ENCODE measurements at regions not wholly inside any gene's neighbourhood (a gene's known extent, or its start where the extent isn't known, plus 50 kb on each side); places are given as distances from the start of the nearest gene placed in this dataset.
"Not testable (repeated sequence)": the region's sequence is repeated elsewhere in the genome, so short reads cannot be mapped to it uniquely, and the experiment has no call there.

DNA sequence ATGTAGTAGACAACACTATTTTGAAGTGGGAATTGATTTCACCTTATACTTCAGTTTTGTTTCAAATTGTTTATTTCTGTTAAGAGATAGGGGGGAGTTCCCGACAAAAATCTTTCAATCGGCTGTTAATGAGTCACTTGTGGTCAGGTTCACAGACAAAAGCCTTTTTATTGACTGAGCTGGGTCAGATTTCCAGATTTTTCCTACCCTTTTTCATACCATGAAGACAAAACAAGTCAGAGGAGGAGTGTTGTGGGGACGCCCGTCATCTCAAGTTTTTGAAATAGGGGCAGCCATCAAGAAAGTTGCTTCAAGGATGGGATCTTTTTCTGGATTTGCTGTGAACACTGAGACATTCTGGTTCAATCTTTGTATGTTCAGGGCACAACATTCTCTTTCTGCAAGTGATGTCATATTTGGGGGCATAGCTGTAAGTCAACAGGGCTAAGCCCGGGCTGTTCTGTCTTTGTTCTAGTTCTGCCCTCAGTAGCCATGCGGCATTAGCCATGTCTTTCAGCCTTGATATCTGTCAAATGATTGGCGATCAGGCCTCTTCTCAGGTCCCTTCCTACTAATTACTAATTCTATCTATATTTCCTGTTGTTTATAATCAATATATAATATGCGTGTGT lies 496.0 kb upstream of the MARCKS start:
- no peak for FAIRE-seq

DNA sequence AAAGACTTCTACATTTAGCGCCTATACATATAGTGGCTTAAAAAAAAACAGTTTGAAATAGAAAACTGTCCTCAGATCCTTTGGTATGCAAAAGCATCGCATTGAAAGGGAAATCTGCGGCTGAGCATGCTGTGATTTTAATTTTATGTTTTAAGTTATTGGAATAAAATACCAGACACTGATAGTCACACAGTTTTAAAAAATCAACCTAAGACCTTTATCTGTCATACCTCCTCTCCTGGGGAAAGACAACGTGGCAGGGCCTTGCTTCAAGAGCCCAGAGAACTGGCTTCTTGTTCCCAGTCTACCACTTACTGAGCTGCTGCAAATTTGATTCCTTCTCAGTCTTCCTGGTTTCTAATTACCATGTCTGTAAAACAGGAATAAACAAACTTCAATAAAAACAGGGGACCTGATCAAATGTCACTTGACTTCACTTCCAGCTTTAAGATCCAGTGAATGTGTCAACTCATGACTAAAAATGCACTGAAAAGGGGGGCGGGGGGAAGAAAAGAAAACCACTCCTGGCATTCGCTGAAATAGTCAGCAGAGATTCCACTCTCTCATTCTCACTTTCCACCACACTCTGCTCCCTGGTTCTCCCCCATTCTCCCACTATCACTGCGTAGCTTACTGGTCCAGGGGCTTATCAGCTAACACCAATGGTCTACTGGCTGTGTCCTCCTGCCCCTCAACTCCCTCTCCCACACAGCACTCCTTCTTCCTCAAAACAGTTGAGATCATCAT lies 494.7 kb upstream of the MARCKS start:
- no peak for FAIRE-seq

DNA sequence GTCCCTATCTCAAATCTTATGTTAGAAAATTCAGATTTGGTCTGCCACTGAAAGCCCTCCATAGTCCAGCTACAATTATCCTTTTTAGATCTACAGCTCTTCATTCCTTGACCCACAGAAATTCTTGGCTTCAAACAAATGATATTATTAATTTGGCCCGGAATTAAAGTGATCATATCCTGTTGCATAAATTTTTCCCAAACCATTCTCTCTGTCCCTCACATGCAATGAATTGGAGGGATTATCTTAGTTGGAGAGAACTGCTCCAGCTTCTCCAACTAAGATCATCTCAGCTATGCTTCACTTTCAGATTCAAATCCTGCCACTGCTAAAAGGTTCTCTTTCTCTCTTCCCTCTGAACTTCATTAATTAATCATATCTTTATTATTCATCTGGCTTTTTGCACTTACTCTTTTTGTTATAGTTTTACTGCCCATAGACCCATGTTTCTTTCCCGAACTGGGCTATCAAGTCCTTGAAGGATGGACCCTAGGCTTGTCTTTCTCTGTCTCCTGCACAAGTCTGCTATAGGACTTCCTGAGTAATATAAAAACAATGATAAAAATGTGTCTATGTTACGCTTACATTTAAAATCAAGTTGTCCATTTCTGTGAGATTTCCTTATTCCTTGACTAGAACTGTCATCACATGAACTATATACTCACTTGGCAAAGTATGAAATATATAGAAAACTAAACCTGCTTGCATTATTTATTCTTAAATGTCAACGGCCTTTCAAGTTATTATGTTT lies 493.9 kb upstream of the MARCKS start:
- FAIRE-seq = no peak

DNA sequence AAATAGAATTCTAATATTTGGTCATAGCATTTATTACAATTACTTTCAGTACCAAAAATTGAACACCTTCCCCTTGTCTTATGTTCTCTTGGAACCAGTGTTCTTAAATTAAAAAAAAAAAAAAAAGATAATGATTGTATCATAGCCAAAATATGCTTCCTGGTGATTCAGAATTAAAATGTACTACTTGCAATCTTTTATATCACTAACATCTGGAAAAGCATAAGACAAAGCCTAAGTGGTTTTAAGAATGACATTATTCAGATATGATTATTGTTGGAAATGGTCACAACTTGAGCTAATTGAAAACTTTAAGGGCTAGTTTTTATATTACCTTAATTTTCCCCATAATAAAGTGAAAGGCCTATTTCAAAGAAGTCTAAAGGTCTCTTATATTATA lies 493.3 kb upstream of the MARCKS start:
- FAIRE-seq = no peak

DNA sequence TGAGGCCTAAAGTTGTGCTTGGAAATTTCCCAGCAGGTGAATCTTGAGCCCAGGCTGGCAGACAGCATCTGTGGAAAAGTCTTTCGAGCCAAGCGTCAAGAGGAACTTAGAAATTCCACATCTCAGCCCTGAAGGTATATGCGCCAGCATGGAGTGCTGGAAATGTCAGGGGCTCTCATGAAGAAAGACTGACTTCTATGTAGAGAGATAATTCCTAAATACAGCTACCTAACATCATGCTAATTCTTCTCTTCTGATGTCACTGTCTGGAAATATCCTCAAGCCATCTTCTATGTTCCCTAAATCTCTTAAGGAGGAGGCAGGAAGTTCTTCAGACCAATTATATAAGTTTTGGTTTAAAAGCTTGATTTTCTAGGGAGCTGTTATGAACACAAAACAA lies 492.4 kb upstream of the MARCKS start:
- FAIRE-seq = no peak

DNA sequence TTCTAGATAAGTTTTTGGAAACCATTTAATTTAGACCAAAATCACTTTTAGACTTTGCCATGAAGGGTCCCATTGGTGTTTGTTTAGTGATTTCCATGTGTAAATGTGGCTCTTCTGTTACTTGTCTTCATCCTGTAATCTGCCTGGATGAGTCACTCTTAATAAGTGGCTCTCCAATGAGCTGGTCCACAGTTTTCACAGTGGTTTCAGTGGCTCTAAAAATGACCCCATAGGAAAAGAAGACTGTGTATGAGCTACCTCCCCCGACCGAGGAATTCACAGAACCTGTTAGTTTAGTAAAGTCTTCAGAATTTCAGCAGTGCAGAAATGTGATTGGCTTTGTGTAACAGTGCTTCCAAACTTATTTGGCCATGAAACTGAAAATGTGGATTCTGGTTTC lies 492.0 kb upstream of the MARCKS start:
- no peak for FAIRE-seq

DNA sequence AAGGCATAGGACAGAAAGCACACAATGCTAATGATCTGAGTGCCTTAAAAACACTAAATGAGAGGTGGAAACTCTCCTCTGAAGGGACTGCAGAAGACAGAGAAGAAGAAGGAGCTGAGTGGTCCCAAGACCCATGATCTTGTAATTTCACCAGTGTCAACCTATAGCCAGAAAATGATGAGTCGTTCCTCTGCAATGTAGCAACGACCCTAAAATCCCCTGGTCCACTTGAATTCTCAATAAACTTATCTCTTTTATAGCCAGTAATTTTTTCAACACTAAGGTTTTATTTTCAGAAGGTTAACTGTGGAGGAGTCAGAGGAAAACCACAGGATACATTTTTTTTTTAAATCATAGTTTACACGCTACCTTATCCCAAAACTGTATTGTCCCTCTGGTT lies 490.6 kb upstream of the MARCKS start:
- no peak for FAIRE-seq

DNA sequence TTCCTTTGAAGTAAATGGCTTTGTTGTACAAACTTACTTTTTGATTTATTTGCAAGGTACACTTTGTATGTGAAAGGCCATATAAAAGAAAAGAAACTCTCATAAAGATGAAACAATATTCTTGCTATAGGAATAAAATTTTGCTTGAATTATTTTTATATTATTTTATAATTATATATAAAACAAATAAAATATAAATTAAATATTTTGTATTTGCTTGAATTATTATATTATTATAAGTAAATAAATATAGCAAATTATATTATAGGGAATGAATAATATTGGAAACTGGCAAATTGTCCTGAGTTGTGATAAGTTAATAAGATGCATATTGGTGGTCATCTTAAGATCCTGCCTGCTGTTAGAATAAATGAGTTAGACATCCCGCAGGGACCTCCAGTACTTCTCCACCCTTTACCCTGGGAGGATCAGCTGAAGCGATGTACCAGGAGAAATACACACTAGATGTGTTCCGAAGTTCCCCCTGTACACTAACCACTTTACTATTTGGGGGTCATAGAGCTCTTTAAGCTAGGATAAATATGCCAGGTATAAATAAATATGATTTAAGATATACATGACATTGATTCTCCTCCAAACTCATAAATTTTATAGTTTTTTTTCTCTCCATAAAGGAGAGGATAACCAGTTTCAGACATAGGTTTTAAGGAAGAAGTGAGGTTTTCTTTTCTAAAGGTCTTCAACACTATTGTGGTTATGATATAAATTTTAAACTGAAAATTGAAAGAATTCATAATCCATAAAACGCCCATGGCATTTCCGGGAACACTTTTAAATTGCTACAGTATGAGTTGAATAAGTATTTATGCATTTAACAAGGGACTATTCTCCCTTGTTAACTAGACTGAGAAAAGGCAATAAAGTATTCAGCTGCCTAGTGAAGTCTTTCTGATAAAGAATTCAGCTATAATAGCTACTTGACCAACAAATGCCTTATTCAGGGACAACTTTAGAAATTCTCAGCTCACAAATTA lies 486.3 kb upstream of the MARCKS start:
- FAIRE-seq = peak; percentile 70

DNA sequence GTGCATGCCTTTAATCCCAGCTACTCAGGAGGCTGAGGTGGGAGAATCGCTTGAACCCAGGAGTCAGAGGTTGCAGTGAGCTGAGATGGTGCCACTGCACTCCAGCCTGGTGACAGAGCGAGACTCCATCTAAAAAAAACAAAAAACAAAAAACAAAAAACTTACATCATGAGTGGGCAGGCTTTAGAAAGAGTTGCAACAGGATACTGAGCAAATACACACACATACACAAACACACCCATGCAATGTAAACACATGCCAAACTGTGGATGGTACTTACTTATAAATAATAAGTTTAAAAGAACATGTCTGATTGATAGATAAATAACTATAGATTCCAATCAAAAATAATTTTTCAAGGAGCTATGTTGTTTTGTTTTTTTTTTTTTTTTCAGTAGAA lies 481.7 kb upstream of the MARCKS start:
- FAIRE-seq = not testable (repeated sequence)

DNA sequence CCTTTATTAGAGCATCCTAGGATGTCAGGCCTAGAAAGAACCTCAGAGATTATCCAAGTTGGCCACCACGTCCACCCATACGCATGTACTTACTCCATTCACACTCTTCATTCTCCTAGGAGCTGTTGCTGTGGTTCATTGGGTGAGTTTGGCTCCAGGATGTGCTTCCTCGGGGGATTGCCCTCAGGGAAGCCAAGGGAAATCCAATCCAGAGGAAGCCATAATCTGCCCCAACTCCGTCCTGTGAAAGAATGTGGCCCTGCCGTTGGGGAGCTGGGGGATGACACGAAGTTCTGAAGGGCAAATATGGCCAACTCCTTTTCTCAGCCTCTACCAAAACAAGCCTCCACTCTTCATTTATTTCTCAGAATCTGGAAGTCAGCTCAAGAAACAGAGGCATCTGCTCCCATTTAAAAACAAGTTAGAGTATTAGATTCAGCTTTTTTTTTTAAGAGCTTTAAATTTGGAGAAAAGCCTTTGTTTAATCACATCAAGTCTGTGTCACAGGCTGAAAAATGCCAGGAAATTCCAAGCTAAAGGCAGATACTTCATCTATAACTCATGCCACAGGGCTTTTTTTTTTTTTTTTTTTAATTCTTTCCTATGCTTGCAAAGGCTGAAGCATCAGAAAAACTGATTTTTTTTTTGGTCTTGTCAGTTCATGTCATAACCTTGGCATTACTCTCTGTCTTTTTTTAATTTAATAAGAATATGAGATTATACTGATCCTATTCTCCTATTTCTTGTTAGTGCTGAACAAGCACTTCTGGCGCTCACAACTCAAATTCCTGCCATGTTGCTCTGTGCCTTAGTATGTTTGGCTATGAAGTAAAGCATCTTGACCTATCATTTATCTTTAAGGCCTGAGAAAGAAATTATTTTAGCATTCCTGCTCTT lies 480.9 kb upstream of the MARCKS start:
- no peak for FAIRE-seq

DNA sequence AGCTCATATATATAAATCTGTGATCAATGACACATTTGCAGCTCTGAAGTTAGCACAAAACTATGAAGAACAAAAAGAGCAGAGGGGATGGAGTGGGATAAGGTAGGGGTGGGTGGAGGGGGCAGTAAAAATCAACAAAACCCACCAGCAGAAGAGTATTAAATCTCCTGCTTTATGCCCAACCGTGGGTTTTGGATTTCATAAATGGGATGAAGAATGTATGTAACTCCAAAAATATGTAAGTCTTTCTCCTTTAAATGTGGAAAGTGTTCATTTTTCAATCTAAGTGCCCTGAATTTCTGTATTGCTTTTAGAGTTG lies 480.3 kb upstream of the MARCKS start:
- no peak for FAIRE-seq

DNA sequence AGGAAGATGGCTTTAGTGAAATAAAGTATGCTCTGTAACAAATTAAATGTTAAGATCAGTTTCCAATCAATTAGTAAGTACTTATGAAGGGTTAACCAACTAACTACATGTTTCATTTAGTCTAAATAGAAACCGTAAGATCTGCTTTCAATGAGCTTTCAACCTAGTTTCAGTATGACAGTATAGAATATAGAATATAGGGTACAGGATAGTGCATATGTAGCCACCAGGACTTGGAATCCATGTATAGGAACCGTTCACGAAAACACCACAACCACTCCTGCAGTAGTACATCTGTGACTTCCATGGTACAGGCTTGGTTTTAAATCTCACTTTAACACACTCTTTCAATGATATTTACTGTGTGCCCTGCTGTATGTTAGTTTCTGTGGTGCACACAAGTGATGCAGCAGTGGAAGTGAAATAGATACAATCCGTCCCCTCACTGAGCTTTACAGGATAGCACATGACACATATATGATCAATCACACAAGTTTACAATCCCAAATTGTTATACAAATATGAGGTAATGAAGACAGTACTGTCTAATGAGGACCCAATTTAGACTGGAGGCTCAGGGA lies 479.7 kb upstream of the MARCKS start:
- FAIRE-seq = no peak

DNA sequence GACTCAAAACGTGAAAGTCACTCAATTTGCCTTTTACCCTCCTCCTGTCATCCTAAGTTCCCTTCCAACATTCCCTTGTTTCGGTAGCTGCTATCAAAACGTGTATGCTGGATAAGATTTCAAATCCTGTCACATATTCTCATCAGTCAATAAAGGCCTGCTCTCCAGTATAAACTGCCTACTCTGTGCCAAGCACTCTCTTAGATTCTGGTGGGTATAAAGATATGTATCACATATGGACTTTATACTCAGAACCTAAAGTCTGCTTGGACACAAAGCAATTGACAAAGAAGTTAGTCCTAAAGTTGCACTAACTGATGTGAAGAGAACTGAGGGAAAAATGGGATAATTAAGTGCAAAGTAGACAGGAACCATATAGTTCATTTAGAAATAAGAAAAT lies 476.6 kb upstream of the MARCKS start:
- FAIRE-seq = no peak

DNA sequence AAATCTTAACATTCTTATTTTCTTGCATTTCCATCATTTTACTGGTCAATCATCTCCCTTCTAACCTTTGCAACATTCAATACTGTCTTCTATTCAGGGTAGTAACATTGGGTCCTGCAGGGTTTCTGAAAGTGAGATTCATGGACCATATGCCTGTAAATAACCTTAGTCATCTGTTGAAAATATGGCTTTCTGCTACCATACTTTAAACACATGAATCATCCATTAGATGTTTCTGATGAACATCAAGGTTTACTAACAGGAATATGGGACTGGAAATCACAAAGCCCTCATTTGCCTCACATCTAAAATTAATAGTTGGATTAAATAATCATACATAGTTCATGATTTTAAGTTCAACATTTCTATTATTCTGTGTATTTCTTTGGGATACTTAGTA lies 475.9 kb upstream of the MARCKS start:
- FAIRE-seq = no peak

DNA sequence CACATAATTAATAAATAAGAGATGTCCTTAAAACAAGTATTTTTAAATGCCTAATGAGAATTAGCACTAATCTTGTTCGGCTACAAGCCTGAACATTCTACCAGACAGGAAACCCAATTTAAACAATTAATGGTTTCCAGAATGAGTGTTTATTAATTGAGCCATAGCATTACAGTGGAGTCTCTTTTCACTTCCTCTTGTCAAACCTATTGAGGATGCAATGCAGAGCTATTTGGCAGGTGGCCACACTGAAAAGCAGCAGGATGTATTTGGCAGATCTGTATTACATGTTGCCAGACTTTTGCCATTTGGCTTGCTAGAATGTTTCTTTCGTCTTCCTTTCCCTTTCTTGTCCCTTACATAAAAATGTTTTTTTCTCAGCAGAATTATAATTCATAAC lies 475.2 kb upstream of the MARCKS start:
- FAIRE-seq = no peak

DNA sequence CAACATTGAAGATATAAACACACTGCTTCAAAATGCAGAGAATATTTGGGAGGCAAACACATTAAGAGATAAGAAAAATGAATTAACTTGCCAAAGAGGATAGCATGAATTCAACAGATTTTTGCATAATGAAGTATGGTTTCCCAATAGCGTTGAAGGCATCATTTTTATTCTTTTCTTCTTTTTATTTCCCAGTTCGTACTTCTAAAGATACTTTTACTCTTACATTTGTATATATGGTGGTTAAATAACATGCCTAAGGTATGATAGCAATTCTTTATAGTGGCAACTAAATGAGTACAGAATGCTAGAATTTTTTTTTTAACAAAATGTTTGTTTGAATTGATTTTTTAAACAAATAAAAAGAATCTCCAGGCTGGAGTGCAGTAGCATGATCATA lies 473.4 kb upstream of the MARCKS start:
- no peak for FAIRE-seq

DNA sequence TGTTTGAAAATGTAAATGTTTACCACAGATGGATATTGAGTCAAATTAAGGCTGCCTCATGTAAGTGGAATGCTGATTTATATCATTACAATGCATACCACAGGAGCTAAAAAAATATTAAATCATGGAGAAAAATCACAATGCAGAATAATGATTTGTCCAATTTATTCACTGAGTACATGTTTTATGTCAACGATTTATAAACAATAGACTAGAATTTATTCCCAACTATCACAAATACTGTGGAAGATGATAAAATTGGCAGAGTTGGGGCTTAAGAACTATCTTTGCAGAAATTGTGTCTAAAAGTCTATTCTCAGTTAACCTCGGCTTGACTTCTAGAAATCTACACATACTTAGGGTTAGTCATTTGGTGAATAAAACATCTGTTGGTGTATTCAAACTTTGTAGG lies 472.1 kb upstream of the MARCKS start:
- FAIRE-seq = no peak

DNA sequence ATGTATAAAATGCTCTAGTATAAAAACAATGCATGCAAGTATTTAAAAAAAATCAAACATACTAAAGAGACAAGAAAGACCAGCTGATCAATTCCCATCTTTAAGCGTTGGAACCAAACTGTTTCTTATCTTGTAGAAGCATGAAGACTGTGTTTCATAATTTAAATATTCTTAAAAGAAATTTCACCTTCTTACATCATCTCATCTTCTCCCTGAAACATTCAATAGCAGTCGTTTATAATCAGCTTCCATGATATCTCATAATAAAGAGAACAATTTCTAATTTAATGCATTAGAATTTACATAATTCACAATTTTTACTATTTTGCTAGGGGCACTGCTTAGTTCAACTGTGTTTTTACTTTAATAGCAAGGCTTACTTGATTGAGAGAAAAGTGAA lies 468.1 kb upstream of the MARCKS start:
- no peak for FAIRE-seq

DNA sequence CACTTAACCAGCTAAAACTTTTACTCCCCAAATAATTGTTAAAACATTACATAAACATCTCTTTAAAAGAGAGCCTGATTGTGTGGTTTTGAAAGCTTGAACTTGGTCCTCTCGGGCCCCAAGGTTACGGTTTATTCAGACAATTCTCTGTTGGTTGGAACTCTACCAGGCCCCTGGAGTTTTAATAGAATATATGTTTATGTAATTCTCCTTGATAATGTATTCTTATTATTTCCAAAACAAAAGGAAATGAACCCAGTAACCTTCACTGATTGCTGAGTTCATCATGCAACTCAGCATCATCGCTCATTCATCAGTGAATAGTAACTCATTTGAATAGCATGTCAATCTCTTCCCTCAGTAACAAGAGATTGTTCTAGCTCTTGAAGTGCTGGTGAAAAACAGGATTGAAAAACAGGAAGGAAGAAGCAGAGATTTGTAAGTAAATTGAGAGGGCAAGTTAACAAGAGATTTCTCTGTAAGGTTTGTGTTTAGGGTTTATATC lies 464.5 kb upstream of the MARCKS start:
- FAIRE-seq = no peak

DNA sequence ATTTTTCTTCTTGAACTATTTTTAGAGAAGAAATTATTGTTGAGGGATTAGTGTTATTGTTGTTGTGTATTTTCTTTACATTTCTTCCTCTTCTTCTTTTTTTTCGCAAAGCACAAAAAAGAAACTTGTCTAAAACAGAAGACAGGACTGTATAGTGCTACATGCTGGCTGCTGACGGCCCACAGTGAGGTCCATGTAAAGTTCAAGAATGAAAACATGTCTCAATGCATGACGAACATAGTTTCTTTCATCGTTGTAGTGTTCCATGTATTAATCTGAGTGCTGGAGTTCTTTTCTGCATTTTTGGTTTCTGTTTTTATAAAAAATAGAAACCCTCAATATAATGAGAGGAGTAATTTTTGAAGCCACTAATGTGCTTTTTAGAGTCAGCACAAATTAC lies 462.9 kb upstream of the MARCKS start:
- no peak for FAIRE-seq

DNA sequence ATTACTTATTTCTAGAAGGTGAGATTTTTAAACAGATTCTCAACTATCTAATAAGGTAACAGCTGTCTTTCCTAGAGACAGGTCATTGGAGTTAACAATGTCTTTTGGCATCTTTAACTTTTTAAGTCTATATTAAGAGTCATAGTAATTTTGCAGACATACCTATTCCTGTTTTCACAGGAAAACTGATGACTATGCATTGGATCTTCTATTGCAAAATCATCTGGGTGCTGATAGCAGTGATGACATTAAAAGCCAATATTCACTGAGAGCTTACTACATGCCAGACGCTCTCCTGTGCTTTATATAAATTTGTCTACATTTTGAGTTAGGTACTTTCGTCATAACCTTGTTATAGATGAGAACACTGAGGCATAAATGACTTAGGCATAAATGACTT lies 462.4 kb upstream of the MARCKS start:
- FAIRE-seq = no peak

All from G401.6 (cell line).